ENCODE measurements at regions not wholly inside any gene's neighbourhood (a gene's known extent, or its start where the extent isn't known, plus 50 kb on each side); places are given as distances from the start of the nearest gene placed in this dataset.

- no peak for DNase-seq
- H3K9me2 ChIP-seq (ENCODE audit: insufficient read depth) = no peaks in the 10 kb centered on the region
- no peak overlapping the region for H2AFZ ChIP-seq
- no peak for TF ChIP-seq EZH2 (IDR thresholded peaks at IDR 0.05; ENCODE audit: insufficient read depth, poor library complexity, severe bottlenecking)
- TF ChIP-seq EZH2phosphoT487 (IDR thresholded peaks at IDR 0.05; ENCODE audit: insufficient read depth, low read depth) = no peak
- H3K79me2 ChIP-seq (ENCODE audit: insufficient read depth) = no peaks in the 10 kb centered on the region
- H4K20me1 ChIP-seq (ENCODE audit: insufficient read depth) = no peaks in the 10 kb centered on the region
- no peaks in the 10 kb centered on the region for H3K36me3 ChIP-seq (ENCODE audit: low read depth)
- H3K4me1 ChIP-seq (ENCODE audit: insufficient read depth) = no peaks in the 10 kb centered on the region
- H3K27me3 ChIP-seq (replicated peaks; ENCODE audit: insufficient read depth) = no peaks in the 10 kb centered on the region
- H3K9me3 ChIP-seq (ENCODE audit: low read depth) = no peaks in the 10 kb centered on the region
- no peaks in the 10 kb centered on the region for H3F3A ChIP-seq (ENCODE audit: insufficient read depth)
- no peak overlapping the region for H3K4me2 ChIP-seq (ENCODE audit: unreplicated experiment)
- WGBS, 2 experiments (ENCODE audit: low coverage in 1 of 2, low lambda C conversion rate in 2 of 2, missing lambda C conversion rate in 2 of 2) = 5 to 6% methylated on average over 2 of the region's 2 CpGs
- in situ Hi-C loops (cut with MboI) = no loop called here
- no peak overlapping the region for H3K9ac ChIP-seq
- no peak overlapping the region for H3K27ac ChIP-seq
- H3K4me3 ChIP-seq = no peak overlapping the region
Measured at GRCh38 chr1:189927641-189928040, 550.0 kb downstream of the BRINP3 start.

GRCh38 chr1:189929501-189930099 lies 548.1 kb downstream of the BRINP3 start:
- Histone ChIP-seq H4K20me1 (ENCODE audit: insufficient read depth) (no peaks in the 10 kb centered on the region), H3F3A (ENCODE audit: insufficient read depth) (no peaks in the 10 kb centered on the region), H3K9me3 (ENCODE audit: low read depth) (no peaks in the 10 kb centered on the region), H3K4me2 (ENCODE audit: unreplicated experiment) (no peak overlapping the region), H3K4me1 (ENCODE audit: insufficient read depth) (no peaks in the 10 kb centered on the region), H3K9me2 (ENCODE audit: insufficient read depth) (no peaks in the 10 kb centered on the region), H2AFZ (no peak overlapping the region), H3K27me3 (replicated peaks; ENCODE audit: insufficient read depth) (no peaks in the 10 kb centered on the region), H3K9ac (no peak overlapping the region), H3K36me3 (ENCODE audit: low read depth) (no peaks in the 10 kb centered on the region), H3K4me3 (no peak overlapping the region), H3K79me2 (ENCODE audit: insufficient read depth) (no peaks in the 10 kb centered on the region), H3K27ac (no peak overlapping the region)
- in situ Hi-C loops (cut with MboI) = no loop called here
- no peak for DNase-seq
- no peak for TF ChIP-seq EZH2phosphoT487 (IDR thresholded peaks at IDR 0.05; ENCODE audit: insufficient read depth, low read depth)
- no peak for TF ChIP-seq EZH2 (IDR thresholded peaks at IDR 0.05; ENCODE audit: insufficient read depth, poor library complexity, severe bottlenecking)
- whole genome bisulfite sequencing, 2 experiments (ENCODE audit: low coverage in 1 of 2, low lambda C conversion rate in 2 of 2, missing lambda C conversion rate in 2 of 2) = 36 to 37% methylated on average over 6 of the region's 6 CpGs

GRCh38 chr1:189936861-189937260 lies 540.8 kb downstream of the BRINP3 start:
- peaks cover 3% of the 10 kb centered on the region for H3K9me3 ChIP-seq (ENCODE audit: low read depth)
- H3F3A ChIP-seq (ENCODE audit: insufficient read depth) = no peaks in the 10 kb centered on the region
- TF ChIP-seq EZH2 (IDR thresholded peaks at IDR 0.05; ENCODE audit: insufficient read depth, poor library complexity, severe bottlenecking) = no peak
- TF ChIP-seq EZH2phosphoT487 (IDR thresholded peaks at IDR 0.05; ENCODE audit: insufficient read depth, low read depth) = no peak
- H3K9me2 ChIP-seq (ENCODE audit: insufficient read depth) = no peaks in the 10 kb centered on the region
- DNase-seq = no peak
- H3K27me3 ChIP-seq (replicated peaks; ENCODE audit: insufficient read depth) = no peaks in the 10 kb centered on the region
- H3K4me1 ChIP-seq (ENCODE audit: insufficient read depth) = no peaks in the 10 kb centered on the region
- no peaks in the 10 kb centered on the region for H4K20me1 ChIP-seq (ENCODE audit: insufficient read depth)
- no peak overlapping the region for H3K9ac ChIP-seq
- no peak overlapping the region for H3K27ac ChIP-seq
- H3K36me3 ChIP-seq (ENCODE audit: low read depth) = no peaks in the 10 kb centered on the region
- 9% methylated on average over 2 of the region's 2 CpGs for WGBS, 2 experiments (ENCODE audit: low coverage in 1 of 2, low lambda C conversion rate in 2 of 2, missing lambda C conversion rate in 2 of 2)
- no peaks in the 10 kb centered on the region for H3K79me2 ChIP-seq (ENCODE audit: insufficient read depth)
- H3K4me3 ChIP-seq = no peak overlapping the region
- in situ Hi-C loops (cut with MboI) = no loop called here
- H2AFZ ChIP-seq = no peak overlapping the region
- H3K4me2 ChIP-seq (ENCODE audit: unreplicated experiment) = no peak overlapping the region

- Histone ChIP-seq H3K9me2 (ENCODE audit: insufficient read depth) (no peaks in the 10 kb centered on the region), H3K27ac (no peak overlapping the region), H4K20me1 (ENCODE audit: insufficient read depth) (no peaks in the 10 kb centered on the region), H3K79me2 (ENCODE audit: insufficient read depth) (no peaks in the 10 kb centered on the region), H3K4me3 (no peak overlapping the region), H3F3A (ENCODE audit: insufficient read depth) (no peaks in the 10 kb centered on the region), H3K4me2 (ENCODE audit: unreplicated experiment) (no peak overlapping the region), H3K9me3 (ENCODE audit: low read depth) (peaks cover 3% of the 10 kb centered on the region), H3K9ac (no peak overlapping the region), H3K27me3 (replicated peaks; ENCODE audit: insufficient read depth) (no peaks in the 10 kb centered on the region), H2AFZ (no peak overlapping the region), H3K4me1 (ENCODE audit: insufficient read depth) (no peaks in the 10 kb centered on the region), H3K36me3 (ENCODE audit: low read depth) (no peaks in the 10 kb centered on the region)
- in situ Hi-C loops (cut with MboI) = no loop called here
- no peak for TF ChIP-seq EZH2phosphoT487 (IDR thresholded peaks at IDR 0.05; ENCODE audit: insufficient read depth, low read depth)
- no peak for TF ChIP-seq EZH2 (IDR thresholded peaks at IDR 0.05; ENCODE audit: insufficient read depth, poor library complexity, severe bottlenecking)
- DNase-seq = no peak
- 0% methylated on average over 1 of the region's 1 CpG for WGBS, 2 experiments (ENCODE audit: low coverage in 1 of 2, low lambda C conversion rate in 2 of 2, missing lambda C conversion rate in 2 of 2)
Measured at GRCh38 chr1:189939967-189940366, 537.7 kb downstream of the BRINP3 start.

GRCh38 chr1:189941922-189942321 lies 535.7 kb downstream of the BRINP3 start:
- H2AFZ ChIP-seq = no peak overlapping the region
- no peaks in the 10 kb centered on the region for H3K9me2 ChIP-seq (ENCODE audit: insufficient read depth)
- H3K27ac ChIP-seq = no peak overlapping the region
- no peak for DNase-seq
- H3K36me3 ChIP-seq (ENCODE audit: low read depth) = no peaks in the 10 kb centered on the region
- peaks cover 3% of the 10 kb centered on the region for H3K9me3 ChIP-seq (ENCODE audit: low read depth)
- 27 to 44% methylated on average over 1 of the region's 1 CpG for WGBS, 2 experiments (ENCODE audit: low coverage in 1 of 2, low lambda C conversion rate in 2 of 2, missing lambda C conversion rate in 2 of 2)
- no peak for TF ChIP-seq EZH2phosphoT487 (IDR thresholded peaks at IDR 0.05; ENCODE audit: insufficient read depth, low read depth)
- TF ChIP-seq EZH2 (IDR thresholded peaks at IDR 0.05; ENCODE audit: insufficient read depth, poor library complexity, severe bottlenecking) = no peak
- H3K4me3 ChIP-seq = no peak overlapping the region
- no peaks in the 10 kb centered on the region for H3K4me1 ChIP-seq (ENCODE audit: insufficient read depth)
- in situ Hi-C loops (cut with MboI) = no loop called here
- H3F3A ChIP-seq (ENCODE audit: insufficient read depth) = no peaks in the 10 kb centered on the region
- H3K27me3 ChIP-seq (replicated peaks; ENCODE audit: insufficient read depth) = no peaks in the 10 kb centered on the region
- H3K4me2 ChIP-seq (ENCODE audit: unreplicated experiment) = no peak overlapping the region
- H4K20me1 ChIP-seq (ENCODE audit: insufficient read depth) = no peaks in the 10 kb centered on the region
- no peaks in the 10 kb centered on the region for H3K79me2 ChIP-seq (ENCODE audit: insufficient read depth)
- no peak overlapping the region for H3K9ac ChIP-seq
